OCI-LY3 (cell line): ENCODE measurements at regions not wholly inside any gene's neighbourhood (a gene's known extent, or its start where the extent isn't known, plus 50 kb on each side); places are given as distances from the start of the nearest gene placed in this dataset.

ENCODE experiments used
- EZH2phosphoT487 ChIP-seq: fragments of 200-600 bp; shearing (Covaris generic); IDR thresholded peaks from 2 replicates; pipeline ENCODE4 v1.6.1; 2018; ENCODE audit warnings: antibody characterized with exemption, mixed run types, low read depth
- TF ChIP-seq, protein P1 (sequence below): fragments of 200-600, 300-600 bp; sonication (generic); IDR thresholded peaks from 2 replicates; pipeline ENCODE4 v1.5.1; 2014; ENCODE audit warnings: antibody characterized with exemption, low read length, low read depth

DNA sequence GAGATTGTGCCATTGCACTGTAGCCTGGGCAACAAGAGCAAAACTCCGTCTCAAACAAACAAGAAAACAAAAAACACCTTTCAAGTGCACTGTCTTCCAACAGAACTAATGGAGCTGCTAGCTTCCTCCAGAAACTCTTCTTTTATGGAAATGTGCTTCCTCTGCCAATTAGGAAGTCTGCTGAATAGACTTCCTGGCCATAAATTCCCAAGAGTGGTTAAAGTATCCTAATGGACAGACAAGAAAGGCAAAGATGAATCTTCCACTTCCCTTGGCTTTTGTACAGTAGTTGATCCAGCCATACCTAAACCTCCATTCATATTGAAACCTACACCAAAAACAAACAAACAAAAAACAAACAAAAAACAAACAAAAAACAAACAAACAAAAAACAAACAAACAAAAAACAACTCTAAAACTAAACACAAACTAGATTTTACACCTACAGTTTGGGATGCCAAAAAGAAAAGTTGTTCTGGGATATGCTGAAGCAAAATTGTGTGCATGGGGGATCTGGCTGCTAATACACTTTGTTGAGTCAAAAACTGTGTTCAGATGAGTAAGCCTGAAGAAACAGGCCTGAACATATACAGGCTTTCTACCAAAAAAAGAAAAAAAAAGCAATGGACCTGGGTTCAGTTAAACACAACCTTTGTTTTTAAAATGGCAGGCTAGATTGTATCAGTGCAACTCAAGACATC, 59.8 kb upstream of the CARMIL1 start:
- TF ChIP-seq, protein P1, sequence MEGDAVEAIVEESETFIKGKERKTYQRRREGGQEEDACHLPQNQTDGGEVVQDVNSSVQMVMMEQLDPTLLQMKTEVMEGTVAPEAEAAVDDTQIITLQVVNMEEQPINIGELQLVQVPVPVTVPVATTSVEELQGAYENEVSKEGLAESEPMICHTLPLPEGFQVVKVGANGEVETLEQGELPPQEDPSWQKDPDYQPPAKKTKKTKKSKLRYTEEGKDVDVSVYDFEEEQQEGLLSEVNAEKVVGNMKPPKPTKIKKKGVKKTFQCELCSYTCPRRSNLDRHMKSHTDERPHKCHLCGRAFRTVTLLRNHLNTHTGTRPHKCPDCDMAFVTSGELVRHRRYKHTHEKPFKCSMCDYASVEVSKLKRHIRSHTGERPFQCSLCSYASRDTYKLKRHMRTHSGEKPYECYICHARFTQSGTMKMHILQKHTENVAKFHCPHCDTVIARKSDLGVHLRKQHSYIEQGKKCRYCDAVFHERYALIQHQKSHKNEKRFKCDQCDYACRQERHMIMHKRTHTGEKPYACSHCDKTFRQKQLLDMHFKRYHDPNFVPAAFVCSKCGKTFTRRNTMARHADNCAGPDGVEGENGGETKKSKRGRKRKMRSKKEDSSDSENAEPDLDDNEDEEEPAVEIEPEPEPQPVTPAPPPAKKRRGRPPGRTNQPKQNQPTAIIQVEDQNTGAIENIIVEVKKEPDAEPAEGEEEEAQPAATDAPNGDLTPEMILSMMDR: no peak
- TF ChIP-seq EZH2phosphoT487: no peak
